Left lobe of liver (tissue), 2 donors: ENCODE measurements at regions not wholly inside any gene's neighbourhood (a gene's known extent, or its start where the extent isn't known, plus 50 kb on each side); places are given as distances from the start of the nearest gene placed in this dataset.

Source experiments
- ATAC-seq: fragments of 200-7000 bp; cut with Tn5 transposase; one replicate; pipeline ENCODE4 v1.9.1; 2020; ENCODE audit warnings: mild to moderate bottlenecking, moderate library complexity
- DNase-seq: peaks from one replicate; pipeline ENCODE4 v3.0.0-alpha.2; 2020; ENCODE audit warnings: low spot score
- donor health status: DM: no; HTN: no; CAD: no; lungs with moderate emphysema.
- donor health status: DM: no; HTN: yes; CAD: no.

DNA sequence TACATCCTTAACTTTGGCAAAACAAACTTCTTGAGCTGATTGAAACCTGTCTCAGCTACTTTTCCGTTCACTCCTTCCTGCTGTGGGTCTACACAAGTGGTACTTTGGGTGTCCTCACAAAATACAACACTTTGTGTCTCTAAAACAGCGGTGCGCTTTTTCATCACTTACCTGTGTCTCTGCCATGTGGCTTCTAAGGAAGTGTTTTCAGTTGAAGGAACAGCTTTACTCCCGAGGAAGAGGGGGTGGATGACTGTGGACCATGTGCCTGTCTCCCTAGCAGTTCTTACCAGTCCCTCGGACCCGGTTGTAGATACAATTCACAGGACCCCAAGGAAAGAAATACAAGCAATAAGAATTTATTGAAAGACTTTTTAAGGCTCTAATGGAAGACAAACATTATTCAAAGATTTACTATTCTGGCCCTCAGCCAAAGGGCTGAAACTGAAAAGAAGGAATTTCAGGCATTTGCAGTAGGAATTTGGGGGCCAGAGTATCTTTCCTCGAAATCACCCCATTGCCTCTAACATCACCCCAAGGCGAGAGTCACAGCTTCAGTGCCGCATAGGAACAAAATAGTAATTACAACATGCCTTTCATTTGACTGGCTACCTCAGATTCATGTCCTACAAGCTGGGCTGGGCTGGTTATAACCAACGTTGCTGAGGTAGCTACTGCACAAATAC, 246.3 kb downstream of the ACTR3B start:
- ATAC-seq (no peak), DNase-seq (no peak)

DNA sequence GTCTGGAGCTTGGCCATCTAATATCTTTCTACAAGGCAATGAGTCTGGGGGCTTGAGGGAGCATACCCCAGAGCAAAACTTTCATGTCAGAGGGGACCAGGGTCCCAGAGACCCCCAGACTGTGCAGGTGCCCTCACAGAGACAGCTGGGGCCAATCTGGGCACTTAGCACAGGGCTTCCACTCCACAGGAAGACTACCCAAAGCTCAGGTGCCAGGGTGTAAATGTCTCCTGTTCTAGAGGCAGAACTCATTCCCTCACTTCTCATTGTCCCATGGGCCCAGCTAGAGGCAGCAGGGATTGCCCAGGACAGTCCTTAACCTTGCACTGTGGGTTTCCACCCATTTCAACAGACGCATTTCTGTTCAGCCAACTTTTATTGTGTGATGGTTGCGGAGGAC, 246.9 kb downstream of the ACTR3B start:
- ATAC-seq (no peak), DNase-seq (no peak)

DNA sequence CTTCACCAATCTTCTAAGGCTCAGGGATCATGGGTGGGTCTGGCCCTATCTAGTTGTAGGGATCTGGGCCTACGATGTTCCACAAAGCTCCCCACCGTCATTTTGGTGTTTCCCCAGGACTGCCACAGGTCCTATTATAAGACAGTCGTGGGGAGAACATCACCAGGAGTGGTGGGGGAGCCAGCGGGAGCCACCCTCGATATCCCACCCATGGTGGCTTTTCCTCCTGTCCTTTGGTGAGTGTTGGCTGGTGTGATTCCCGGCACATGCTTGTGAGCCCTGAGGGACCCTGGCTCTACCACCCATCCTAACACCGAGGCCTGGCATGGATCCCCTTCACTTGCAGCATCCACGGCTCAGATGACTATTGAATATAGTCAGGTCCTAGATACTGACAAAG, 247.4 kb downstream of the ACTR3B start:
- DNase-seq, result no peak
- no peak for ATAC-seq

DNA sequence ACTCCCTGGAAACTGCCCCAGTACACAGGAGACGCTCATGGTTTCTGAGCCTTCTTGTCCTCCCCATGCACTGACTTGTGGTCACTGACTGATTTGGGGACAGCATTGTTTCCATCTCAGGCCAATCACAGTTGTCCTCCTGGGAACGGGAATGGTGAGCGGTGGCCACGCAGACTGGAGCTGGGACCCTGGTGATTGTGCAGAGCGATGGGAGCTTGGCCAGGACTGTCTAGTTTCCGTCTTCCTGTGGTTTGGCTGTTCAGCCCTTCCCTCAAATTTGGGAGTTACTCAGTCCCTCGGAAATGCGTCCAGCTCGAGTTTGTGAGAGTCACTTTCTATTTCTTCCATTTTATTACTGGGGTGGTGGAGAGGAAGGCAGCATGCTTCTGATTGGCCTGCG, 250.9 kb downstream of the ACTR3B start:
- no peak for DNase-seq
- ATAC-seq, result no peak

DNA sequence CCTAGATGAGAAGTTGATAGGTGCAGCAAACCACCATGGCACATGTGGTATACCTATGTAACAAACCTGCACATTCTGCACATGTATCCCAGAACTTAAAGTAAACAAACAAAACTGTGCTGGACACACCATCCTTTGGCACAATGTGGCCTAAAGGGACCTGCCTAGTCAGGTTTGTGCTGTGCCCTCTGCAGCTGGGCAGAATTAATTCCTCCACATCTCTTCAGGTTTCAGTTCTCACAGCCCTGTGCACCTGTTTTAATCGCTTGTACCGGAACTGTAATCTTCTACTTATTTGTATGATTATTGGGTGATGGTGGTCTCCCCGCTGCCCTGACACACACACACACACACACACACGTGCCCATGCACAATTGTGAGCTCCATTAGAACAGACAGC, 252.7 kb downstream of the ACTR3B start:
- no peak for ATAC-seq

DNA sequence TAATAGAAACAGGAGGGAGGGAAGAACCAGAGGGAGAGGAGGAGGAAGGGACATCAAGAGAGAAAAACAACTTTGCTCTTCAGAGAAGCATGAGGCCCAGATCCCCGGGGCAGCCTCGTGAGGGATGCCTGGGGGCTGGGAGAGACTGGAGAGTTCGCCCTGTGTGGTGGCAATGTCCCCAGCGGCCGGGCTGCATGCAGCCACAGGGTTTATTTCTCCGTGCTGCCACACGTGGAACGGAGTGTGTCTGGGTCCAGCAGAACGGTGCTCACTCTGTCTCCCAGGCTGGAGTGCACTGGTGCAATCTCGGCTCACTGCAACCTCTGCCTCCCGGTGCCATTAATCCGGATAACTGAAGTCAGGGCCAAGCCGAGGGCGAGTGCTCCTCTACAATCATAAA, 257.7 kb downstream of the ACTR3B start:
- DNase-seq (no peak), ATAC-seq (no peak)

More for the DNA sequence above, 252.7 kb downstream of the ACTR3B start:
- DNase-seq, result no peak

DNA sequence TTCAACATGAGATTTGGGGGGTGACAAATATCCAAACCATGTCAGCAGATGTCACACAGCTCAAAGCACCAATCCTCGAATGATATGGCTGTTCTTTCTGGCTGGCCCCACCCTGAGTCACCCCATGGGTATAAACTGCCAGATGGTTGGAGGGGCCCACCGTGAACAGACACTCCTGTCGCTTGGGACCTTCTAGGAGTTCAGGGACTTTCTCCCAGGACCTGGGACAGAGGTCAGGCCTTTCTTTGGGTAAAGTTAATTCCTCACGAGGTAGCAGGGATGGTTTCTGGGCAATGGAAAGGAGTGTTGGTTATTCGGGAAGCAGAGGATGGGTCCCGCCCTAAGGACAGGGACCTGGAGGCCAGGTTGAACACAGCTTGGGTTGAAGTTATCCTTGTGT, 262.0 kb downstream of the ACTR3B start:
- ATAC-seq (no peak), DNase-seq (no peak)

DNA sequence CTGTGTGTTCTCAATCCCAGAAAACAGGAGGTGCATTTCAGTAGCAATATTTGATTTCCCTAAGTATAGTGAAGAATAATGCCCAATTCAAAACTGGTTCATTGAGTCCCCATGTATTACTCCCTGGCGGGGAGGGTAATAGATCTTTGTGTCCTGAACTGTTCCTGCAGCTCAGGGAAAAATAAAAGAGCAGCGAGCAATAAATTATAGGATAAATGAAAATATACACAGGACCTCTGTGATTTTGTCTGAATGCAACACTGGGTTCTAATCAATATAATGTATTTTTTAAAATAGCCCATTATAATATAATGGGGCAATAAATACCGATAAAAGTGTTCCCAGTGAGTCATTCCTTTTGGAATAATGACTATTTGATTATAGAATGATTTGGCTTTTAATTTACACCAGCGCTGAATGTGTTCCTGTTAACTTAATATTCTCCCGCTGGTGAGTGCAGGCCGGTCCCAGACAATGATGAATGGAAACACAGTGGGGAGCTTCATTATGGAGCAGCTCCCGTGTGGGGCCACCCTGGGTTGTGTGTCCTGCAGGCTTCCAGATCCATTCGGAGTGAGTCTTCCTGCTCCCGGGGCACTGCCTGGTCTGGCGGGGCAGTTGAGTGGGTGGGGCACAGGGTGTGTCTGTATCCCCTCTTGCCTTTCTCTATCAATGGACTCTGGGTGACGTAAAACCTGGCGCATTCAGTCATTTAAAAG, 263.1 kb downstream of the ACTR3B start:
- ATAC-seq (no peak), DNase-seq (no peak)

DNA sequence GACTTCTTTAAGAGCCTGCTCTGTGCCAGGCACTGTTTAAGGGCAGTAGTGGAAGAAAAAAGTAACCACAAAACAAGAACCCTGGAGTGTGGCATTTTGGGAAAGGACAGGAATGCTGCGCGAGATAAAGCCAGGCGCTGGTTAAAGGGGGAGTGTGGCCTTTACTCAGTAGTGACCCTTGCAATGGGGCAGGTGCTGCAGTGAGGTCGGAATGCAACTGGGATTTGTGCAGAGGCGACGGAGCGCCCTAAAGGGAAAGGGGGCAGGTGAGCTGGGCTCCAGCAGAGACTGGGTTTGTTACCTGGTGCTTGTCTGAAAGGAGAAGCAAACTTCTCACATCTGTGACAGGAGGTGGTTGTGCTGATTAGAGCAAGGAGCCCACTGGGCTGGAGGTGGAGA, 263.6 kb downstream of the ACTR3B start:
- ATAC-seq, result no peak
- no peak for DNase-seq

DNA sequence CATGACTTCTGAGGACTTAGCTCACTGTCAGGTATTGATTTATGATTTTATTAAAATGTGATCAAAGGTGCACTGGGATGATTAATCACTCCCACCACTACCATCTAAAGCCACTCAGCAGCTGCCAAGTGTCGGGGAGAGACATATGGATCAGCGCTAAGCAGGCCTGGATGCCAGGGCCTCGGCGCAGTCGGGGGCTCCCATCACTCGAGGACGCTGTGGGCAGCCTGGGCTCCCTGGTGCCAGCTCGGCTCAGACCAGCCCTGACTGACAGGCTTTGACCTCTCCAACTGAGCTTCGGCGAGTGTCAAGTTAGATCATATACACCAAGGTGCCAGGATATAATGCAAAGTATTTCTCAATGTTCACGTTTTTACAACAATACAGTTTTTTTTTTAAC, 267.7 kb downstream of the ACTR3B start:
- DNase-seq (no peak), ATAC-seq (no peak)

DNA sequence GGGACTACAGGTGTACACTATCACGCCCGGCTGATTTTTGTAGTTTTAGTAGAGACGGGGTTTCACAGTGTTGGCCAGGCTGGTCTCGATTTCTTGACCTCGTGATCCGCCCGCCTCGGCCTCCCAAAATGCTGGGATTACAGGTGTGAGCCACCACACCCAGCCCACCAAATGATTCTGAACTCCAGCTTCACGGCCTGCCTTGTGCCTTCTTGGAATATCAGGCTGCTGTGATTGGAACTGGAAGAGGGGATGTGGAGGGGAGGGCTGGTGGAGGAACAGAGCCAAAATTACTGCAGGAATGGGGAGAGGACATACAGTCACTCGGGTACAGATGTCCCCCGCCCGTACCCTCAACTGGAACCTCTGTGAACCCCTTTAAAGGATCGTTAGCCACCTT, 268.4 kb downstream of the ACTR3B start:
- DNase-seq (no peak), ATAC-seq (no peak)

DNA sequence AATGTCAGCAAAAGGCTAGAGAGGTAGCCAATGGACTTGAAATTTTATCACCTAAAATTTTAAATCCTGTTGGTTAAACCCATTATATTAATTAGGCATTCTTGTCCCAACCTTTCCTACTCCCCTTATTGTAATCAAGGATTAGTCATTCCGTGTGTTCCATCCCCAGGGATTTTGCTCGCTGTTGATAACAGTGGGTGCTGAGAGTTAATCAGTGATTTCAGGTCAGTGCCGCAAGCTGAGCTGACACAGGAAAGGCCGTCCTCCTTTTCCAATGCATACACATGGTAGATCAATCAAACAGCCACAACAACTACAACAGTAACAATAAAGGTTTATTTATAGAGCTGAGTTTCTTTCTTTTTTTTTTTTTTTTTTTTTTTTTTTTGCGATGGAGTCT, 271.4 kb downstream of the ACTR3B start:
- DNase-seq (no peak), ATAC-seq (no peak)

DNA sequence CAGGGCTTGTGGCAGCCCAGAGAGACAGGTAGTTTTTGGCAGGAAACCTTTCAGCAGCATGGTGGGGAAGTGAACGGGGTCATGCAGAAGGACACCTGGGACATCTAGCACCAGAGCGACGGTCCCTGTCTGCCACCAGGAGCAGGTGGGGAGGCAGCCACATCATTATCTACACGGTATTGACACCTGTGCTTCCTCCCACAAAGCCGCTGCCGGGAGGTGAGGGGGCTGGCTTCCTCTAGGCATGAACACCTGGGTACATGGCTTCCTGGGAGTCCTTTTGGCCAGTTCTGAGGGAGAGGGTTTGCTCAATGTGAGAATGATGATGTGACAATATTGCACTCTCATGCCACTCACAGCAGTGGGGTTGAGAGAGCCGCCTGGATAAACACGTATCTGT, 275.2 kb downstream of the ACTR3B start:
- ATAC-seq, result no peak
- DNase-seq, result no peak

DNA sequence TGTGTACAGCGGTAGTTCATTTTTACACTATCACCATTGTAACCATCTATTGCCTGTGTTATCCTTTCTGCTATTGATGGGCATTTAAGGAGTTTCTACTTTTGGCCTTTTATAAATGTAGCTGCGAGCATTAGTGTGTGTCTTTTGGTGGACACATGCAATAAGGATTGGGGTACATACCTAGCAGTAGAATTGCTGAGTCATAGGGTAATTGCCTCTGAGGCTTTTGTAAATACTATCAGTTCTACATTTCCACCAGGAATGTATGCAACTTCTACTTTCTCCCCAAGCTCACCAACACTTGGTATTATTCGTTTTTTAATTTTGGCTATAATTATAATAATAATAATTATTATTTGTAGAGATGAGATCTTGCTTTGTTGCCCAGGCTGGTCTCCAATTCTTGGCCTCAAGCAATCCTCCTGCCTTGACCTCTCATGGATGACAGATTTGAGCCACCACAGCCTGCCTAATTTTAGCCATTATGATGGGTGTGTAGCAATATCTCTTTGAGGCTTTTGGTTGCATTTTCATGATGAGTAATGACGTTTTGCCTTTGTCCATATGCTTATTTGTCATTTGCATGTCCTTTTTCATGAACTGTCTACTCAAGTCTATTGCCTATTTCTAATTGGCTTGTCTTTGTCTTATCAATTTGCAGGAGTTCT, 277.0 kb downstream of the ACTR3B start:
- no peak for DNase-seq
- no peak for ATAC-seq

DNA sequence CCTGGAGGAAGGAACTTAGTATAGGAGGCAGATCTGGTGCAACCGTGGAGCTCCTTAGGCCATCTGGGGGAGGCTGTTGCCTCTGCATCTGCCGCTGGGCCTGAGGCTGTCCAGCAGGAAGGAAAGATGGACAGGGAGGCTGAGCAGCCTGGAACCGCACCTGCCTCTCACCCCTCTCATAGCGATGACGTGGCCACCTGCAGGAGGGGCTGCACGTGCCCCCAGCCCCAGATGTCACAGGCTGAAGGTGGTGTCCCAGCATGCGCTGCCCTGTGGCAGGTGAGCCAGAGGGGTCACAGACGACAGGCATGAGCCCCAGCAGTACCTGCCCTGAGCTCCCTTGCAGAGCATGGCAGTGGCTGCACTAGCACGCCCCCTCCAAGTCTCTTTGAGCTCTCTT, 283.9 kb downstream of the ACTR3B start:
- DNase-seq (no peak), ATAC-seq (no peak)

DNA sequence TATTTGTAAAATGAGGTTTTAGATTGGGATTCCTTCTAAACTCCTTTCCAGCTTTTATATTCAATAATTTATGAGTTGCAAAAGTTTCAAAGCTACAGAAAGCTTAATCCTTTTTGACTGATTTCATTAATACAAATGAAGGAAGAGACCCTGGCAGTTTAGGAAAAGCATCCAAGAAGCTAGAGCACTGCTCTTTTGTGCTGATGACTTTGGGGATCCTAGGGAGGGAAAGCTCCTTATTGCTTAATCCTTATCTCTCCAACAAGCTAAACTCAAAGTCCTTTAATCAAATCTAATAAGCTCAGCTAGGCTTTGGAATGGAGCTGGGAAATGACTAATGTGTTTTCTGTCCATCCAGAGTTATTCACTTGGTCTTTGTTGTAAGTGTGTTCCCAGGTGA, 285.4 kb downstream of the ACTR3B start:
- DNase-seq (no peak), ATAC-seq (no peak)

DNA sequence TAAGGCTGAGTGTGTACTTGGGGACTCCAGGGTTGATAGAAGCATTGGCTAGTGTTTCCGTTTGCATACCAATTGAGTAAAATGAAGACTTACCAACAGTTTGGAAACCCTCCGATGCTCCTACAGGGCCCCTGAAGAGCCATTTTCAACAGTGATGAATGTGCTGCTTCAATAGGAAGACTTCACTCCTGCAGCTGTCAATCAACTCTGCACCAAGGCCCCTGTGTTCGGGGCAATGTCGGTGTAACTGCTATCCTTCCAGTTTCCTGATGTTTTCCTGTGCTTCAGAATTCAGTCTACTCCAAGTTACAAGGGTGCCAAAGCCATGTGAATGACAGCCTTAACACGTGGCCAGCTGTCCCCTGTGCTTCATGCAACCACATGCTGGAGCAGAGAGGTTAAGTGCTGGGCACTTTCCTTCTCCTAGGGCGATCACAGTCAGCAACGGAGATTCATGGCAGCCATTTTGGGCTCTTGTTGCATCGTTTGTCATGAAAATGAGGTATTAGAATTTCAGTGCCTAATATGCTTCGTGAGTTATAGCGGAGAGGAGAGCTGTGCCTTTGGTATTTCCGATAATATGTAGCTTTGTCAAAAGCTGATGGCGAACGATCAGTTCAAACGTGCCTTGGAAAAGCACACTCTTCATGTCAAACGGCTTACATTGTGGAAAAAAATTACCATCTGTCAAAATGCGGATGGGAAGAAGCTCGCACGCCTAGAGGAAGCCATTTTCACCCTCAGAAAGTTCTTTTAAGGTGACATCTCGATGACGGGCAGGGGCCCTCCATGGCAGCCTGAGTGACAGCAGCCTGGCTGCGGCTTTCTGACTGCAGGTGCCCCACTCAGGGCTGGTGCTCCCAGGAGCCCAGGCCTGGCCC, 287.8 kb downstream of the ACTR3B start:
- DNase-seq, result no peak
- ATAC-seq, result no peak

DNA sequence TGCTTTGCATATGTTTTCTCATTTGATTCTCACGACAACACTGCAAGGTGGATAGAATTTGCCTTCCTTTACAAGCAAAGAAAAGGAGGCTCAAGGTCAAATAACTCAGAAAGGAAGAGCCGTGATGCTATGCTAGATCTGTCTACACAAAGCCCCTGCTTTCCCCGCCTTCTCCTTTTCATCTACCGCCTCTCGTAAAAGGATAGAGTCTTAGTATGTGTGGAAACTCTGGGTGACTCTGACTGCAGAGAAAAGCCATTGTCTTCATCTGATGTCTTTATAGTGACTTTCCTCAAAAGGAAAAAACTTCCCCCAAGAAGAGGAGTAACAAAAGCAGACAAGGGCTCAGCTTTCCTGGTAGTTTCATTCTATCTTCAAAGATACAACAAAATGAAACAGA, 292.7 kb downstream of the ACTR3B start:
- DNase-seq (no peak), ATAC-seq (no peak)

DNA sequence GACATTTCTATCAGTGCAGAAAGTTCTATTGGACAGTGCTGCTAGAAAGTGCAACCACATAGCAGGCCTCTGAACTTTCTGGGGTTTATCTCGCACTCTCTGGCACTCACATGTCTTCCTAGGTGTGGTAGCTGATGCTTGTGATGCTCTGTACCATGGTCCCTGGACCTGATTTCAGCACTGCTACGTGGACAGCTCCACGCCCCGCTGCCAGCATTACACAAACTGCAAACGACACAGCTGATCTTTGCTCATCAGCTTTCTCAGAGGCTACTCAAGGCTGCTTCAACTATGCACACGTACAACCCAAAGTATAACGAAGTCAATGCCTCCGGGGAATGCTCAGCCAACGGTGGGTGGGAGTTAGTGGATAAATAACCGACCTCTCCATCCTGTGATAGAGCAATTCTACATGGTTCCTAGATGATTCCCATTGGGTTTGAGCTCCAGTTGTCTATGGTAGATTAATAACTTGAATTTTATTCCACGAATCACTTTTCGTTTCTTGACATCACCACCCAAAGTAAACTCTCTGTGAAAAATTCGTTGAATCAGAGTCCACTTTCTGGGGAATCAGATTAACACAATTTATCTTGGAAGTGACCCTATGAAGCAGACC, 302.5 kb downstream of the ACTR3B start:
- DNase-seq, result no peak

DNA sequence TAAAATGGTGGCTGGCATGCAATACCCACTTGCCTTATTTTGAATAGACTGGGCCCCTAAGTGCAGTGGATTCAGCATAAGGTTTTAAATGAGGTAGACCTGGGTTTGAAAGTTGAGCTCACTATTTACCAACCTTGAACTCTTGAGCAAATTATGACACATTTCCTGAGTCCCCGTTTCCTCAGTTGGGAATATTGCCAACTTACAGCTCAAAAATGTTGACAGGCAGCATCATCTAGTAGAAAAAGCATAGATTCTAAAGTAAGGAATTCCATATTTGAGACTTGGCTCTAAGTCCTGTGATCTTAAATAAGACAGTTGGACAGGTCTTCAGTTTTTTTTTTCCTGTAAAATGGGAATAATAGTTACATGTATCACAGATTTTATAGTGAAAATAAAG, 305.5 kb downstream of the ACTR3B start:
- DNase-seq, result no peak
- no peak for ATAC-seq

More for the DNA sequence above, 302.5 kb downstream of the ACTR3B start:
- peak; percentile 55 for ATAC-seq

DNA sequence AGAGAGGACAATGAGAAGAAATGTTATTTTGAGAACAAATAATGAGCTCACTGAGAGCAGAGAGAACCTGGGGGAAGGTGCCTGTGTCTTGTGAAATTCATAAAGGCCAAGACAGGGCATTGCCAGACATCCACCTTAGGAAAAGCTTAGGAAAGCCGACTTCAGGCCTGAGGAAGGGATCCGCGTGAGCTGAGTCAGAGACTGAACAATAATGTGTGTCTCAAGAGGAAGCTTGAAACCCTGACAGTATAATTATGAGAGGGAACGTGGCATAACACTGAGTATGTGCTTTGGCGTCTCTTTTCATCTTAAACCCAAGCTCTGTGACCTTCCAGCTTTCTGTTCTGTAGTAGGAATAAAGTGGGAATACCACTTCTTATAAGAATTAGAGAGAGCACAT, 307.2 kb downstream of the ACTR3B start:
- DNase-seq (no peak), ATAC-seq (no peak)
